H1 (cell line): ENCODE measurements at regions not wholly inside any gene's neighbourhood (a gene's known extent, or its start where the extent isn't known, plus 50 kb on each side); places are given as distances from the start of the nearest gene placed in this dataset.

ENCODE experiments used
- CTCF ChIA-PET: fragments of 300-600 bp; sonication (Branson Sonifier 250); formaldehyde crosslinking; loops from one replicate; lab custom pipeline; 2021; ENCODE audit not compliant: partially characterized antibody; lab: Charles Lee
- POLR2A ChIA-PET: fragments of 300-600 bp; sonication (Branson Sonifier 250); formaldehyde crosslinking; loops from one replicate; lab custom pipeline; 2021; ENCODE audit warnings: inconsistent platforms; ENCODE audit not compliant: partially characterized antibody; lab: Charles Lee
- DNase-seq, 2 experiments: peaks; one replicate each; pipeline versions ENCODE4 v3.0.0 to v3.0.0-alpha.2; 2010 to 2022; ENCODE audit warnings: low spot score in 2 of 2, low read depth in 1 of 2, mixed read lengths in 1 of 2
- FAIRE-seq: peaks from 2 replicates; lab custom pipeline; 2011; peaks lifted over from hg19 to GRCh38; lab: Jason Lieb, UNC
- H2AFZ ChIP-seq: 2 replicates; pipeline ENCODE4 v1.8.1; 2012; ENCODE audit warnings: low read length, inconsistent platforms
- H2AK5ac ChIP-seq: 2 replicates; pipeline ENCODE4 v1.6.1; 2013; ENCODE audit warnings: low read depth, low read length
- H2BK120ac ChIP-seq: replicated peaks from 2 replicates; pipeline ENCODE3; 2013; ENCODE audit warnings: low read depth, low read length, inconsistent platforms
- H2BK12ac ChIP-seq: 2 replicates; pipeline ENCODE4 v1.6.1; 2013; ENCODE audit warnings: low read depth, low read length
- H2BK15ac ChIP-seq: 2 replicates; pipeline ENCODE4 v1.6.1; 2013; ENCODE audit warnings: low read length
- H2BK20ac ChIP-seq: 2 replicates; pipeline ENCODE4 v1.6.1; 2013; ENCODE audit warnings: low read length
- H2BK5ac ChIP-seq: 2 replicates; pipeline ENCODE4 v1.6.1; 2013; ENCODE audit warnings: low read depth, low read length
- H3K14ac ChIP-seq: 2 replicates; pipeline ENCODE4 v1.6.1; 2013; ENCODE audit warnings: inconsistent platforms; ENCODE audit not compliant: insufficient read length
- H3K18ac ChIP-seq: 2 replicates; pipeline ENCODE4 v1.6.1; 2013; ENCODE audit warnings: low read length; ENCODE audit errors: extremely low read depth
- H3K23ac ChIP-seq: 2 replicates; pipeline ENCODE4 v1.6.1; 2013; ENCODE audit warnings: inconsistent platforms; ENCODE audit not compliant: insufficient read length
- H3K23me2 ChIP-seq: 2 replicates; pipeline ENCODE4 v1.6.1; 2013; ENCODE audit warnings: low read depth, low read length
- H3K27ac ChIP-seq: 2 replicates; pipeline ENCODE4 v1.6.1; 2011; ENCODE audit warnings: low read depth, low read length, inconsistent platforms
- H3K27me3 ChIP-seq, 4 experiments: replicated peaks in 1 of 4; 1 replicate in 1 of 4; 2 replicates in 3 of 4; pipeline versions ENCODE4 v1.6.1 to v1.8.1; 2011 to 2013; ENCODE audit warnings: low read length in 3 of 4, mild to moderate bottlenecking in 3 of 4, inconsistent platforms in 2 of 4, mixed read lengths in 2 of 4, moderate library complexity in 1 of 4; ENCODE audit not compliant: control insufficient read depth in 3 of 4, insufficient read depth in 3 of 4; ENCODE audit errors: extremely low read depth in 1 of 4
- H3K36me3 ChIP-seq, 4 experiments: 2 replicates each; pipeline versions ENCODE4 v1.6.1 to v1.8.1; 2011 to 2013; ENCODE audit warnings: mild to moderate bottlenecking in 4 of 4, low read length in 3 of 4, moderate library complexity in 2 of 4, control low read depth in 1 of 4, inconsistent platforms in 1 of 4; ENCODE audit not compliant: insufficient read depth in 4 of 4, control insufficient read depth in 2 of 4
- H3K4ac ChIP-seq: replicated peaks from 2 replicates; pipeline ENCODE3; 2013; ENCODE audit warnings: low read length, low read depth, mixed read lengths, inconsistent platforms; ENCODE audit not compliant: insufficient read length
- H3K4me1 ChIP-seq, 4 experiments: replicated peaks in 1 of 4; 1 replicate in 1 of 4; 2 replicates in 3 of 4; pipeline versions ENCODE4 v1.6.1 to v1.8.1; 2011 to 2013; ENCODE audit warnings: low read length in 3 of 4, inconsistent platforms in 2 of 4, mixed read lengths in 1 of 4; ENCODE audit not compliant: insufficient read depth in 4 of 4, control insufficient read depth in 3 of 4
- H3K4me2 ChIP-seq, 2 experiments: 2 replicates each; pipeline versions ENCODE4 v1.6.1 to v1.8.1; 2011 to 2013; ENCODE audit warnings: low read depth in 2 of 2, low read length in 2 of 2, control low read depth in 1 of 2, inconsistent platforms in 1 of 2, mild to moderate bottlenecking in 1 of 2; ENCODE audit not compliant: insufficient read depth in 1 of 2
- H3K4me3 ChIP-seq, 4 experiments: fragments of 200-600, 300-600 bp in 1 of 4; sonication (generic), shearing (Covaris generic), sonication (Bioruptor Twin) in 1 of 4; 2 replicates each; pipeline versions ENCODE4 v1.5.1 to v1.8.1; 2011 to 2016; ENCODE audit warnings: low read length in 4 of 4, low read depth in 3 of 4, control low read depth in 2 of 4, inconsistent platforms in 2 of 4, mild to moderate bottlenecking in 2 of 4, mixed read lengths in 1 of 4, moderate library complexity in 1 of 4; ENCODE audit not compliant: insufficient read depth in 2 of 4; ENCODE audit errors: extremely low read depth in 1 of 4
- H3K56ac ChIP-seq: replicated peaks from 2 replicates; pipeline ENCODE3; 2013; ENCODE audit warnings: low read depth, mild to moderate bottlenecking, mixed read lengths, low read length, inconsistent platforms; ENCODE audit not compliant: insufficient read length
- H3K79me1 ChIP-seq: 2 replicates; pipeline ENCODE4 v1.6.1; 2013; ENCODE audit warnings: low read depth, low read length, control low read depth
- H3K79me2 ChIP-seq, 2 experiments: 2 replicates each; pipeline versions ENCODE4 v1.6.1 to v1.8.1; 2012 to 2013; ENCODE audit warnings: low read length in 2 of 2, mild to moderate bottlenecking in 2 of 2, inconsistent platforms in 1 of 2; ENCODE audit not compliant: insufficient read depth in 2 of 2, control insufficient read depth in 1 of 2
- H3K9ac ChIP-seq, 4 experiments: replicated peaks in 1 of 4; 1 replicate in 1 of 4; 2 replicates in 3 of 4; pipeline versions ENCODE4 v1.6.1 to v1.8.1; 2011 to 2013; ENCODE audit warnings: low read depth in 3 of 4, low read length in 3 of 4, control low read depth in 2 of 4, mild to moderate bottlenecking in 2 of 4, moderate library complexity in 2 of 4, inconsistent platforms in 1 of 4; ENCODE audit errors: extremely low read depth in 1 of 4
- H3K9me3 ChIP-seq, 2 experiments: 2 replicates each; pipeline versions ENCODE4 v1.6.1 to v1.8.1; 2012 to 2013; ENCODE audit warnings: mild to moderate bottlenecking in 2 of 2, moderate library complexity in 2 of 2, control low read depth in 1 of 2, inconsistent platforms in 1 of 2, low read depth in 1 of 2, low read length in 1 of 2, mixed read lengths in 1 of 2; ENCODE audit not compliant: insufficient read depth in 2 of 2
- H4K20me1 ChIP-seq, 2 experiments: replicated peaks in 1 of 2; 2 replicates each; pipeline versions ENCODE3 to v1.8.1; 2011 to 2013; ENCODE audit warnings: inconsistent platforms in 2 of 2, low read length in 2 of 2, mild to moderate bottlenecking in 1 of 2; ENCODE audit not compliant: insufficient read depth in 2 of 2, control insufficient read depth in 1 of 2
- H4K5ac ChIP-seq: 2 replicates; pipeline ENCODE4 v1.6.1; 2013; ENCODE audit warnings: low read length, low read depth, mixed read lengths, inconsistent platforms; ENCODE audit not compliant: insufficient read length
- H4K8ac ChIP-seq: 2 replicates; pipeline ENCODE4 v1.8.0; 2013; ENCODE audit warnings: mild to moderate bottlenecking, moderate library complexity, low read length, inconsistent platforms; ENCODE audit not compliant: insufficient read depth; ENCODE audit errors: extremely low read depth
- H4K91ac ChIP-seq: replicated peaks from 2 replicates; pipeline ENCODE3; 2013; ENCODE audit warnings: low read length, mixed read lengths, inconsistent platforms; ENCODE audit not compliant: insufficient read length
- BACH1 ChIP-seq: IDR thresholded peaks from 2 replicates; pipeline ENCODE4 v1.6.1; 2012; ENCODE audit warnings: low read length, improper control_type of control experiment
- CBX5 ChIP-seq: fragments of 300-800, 300-1000 bp; sonication (generic); IDR thresholded peaks from 2 replicates; pipeline ENCODE4 v1.7.1; 2016; ENCODE audit warnings: antibody characterized with exemption, low read length, low read depth
- CBX8 ChIP-seq: fragments of 300-800, 300-1000 bp; sonication (generic); IDR thresholded peaks from 2 replicates; pipeline ENCODE4 v1.7.1; 2016; ENCODE audit warnings: low read depth, low read length, borderline replicate concordance
- FOSL1 ChIP-seq: IDR thresholded peaks from 2 replicates; pipeline ENCODE4 v1.6.1; 2011; ENCODE audit warnings: mild to moderate bottlenecking, low read depth, low read length, moderate library complexity; ENCODE audit not compliant: insufficient read depth
- RXRA ChIP-seq: IDR thresholded peaks from 2 replicates; pipeline ENCODE4 v1.6.1; 2011; ENCODE audit warnings: low read depth, mild to moderate bottlenecking, low read length, moderate library complexity; ENCODE audit not compliant: insufficient read depth
- SAP30 ChIP-seq: fragments of 300-600 bp; sonication (generic); IDR thresholded peaks from 2 replicates; pipeline ENCODE4 v1.7.1; 2012; ENCODE audit warnings: low read length, moderate library complexity, mild to moderate bottlenecking, inconsistent platforms; ENCODE audit not compliant: insufficient read depth, insufficient replicate concordance
- SIN3A ChIP-seq, 2 experiments: IDR thresholded peaks in 1 of 2; conservative IDR thresholded peaks in 1 of 2; 2 replicates each; pipeline ENCODE4 v1.6.1; 2011 to 2012; ENCODE audit warnings: low read length in 2 of 2, improper control_type of control experiment in 1 of 2, low read depth in 1 of 2, mild to moderate bottlenecking in 1 of 2
- SIX5 ChIP-seq: IDR thresholded peaks from 2 replicates; pipeline ENCODE4 v1.6.1; 2011; ENCODE audit warnings: mild to moderate bottlenecking, low read depth, low read length
- SP1 ChIP-seq: IDR thresholded peaks from 2 replicates; pipeline ENCODE4 v1.6.1; 2011; ENCODE audit warnings: low read depth, low read length
- WGBS, 2 experiments: shearing (Covaris generic) in 1 of 2; methylation state at CpG; one replicate each; pipeline versions ENCODE4 v1.1.6 to v1.1.7; 2013 to 2015; ENCODE audit warnings: low lambda C conversion rate in 2 of 2, mixed read lengths in 2 of 2, inconsistent platforms in 1 of 2, low coverage in 1 of 2, missing lambda C conversion rate in 1 of 2; ENCODE audit not compliant: insufficient replicate concordance in 2 of 2, insufficient coverage in 1 of 2, insufficient read length in 1 of 2; ENCODE audit errors: extremely low coverage in 1 of 2, missing lambda C conversion rate in 1 of 2; 5-methylcytosine and 5-hydroxymethylcytosine counted together
- TF ChIP-seq, protein P1 (sequence below): IDR thresholded peaks from 2 replicates; pipeline ENCODE4 v1.6.1; 2011; ENCODE audit warnings: low read length, improper control_type of control experiment

DNA sequence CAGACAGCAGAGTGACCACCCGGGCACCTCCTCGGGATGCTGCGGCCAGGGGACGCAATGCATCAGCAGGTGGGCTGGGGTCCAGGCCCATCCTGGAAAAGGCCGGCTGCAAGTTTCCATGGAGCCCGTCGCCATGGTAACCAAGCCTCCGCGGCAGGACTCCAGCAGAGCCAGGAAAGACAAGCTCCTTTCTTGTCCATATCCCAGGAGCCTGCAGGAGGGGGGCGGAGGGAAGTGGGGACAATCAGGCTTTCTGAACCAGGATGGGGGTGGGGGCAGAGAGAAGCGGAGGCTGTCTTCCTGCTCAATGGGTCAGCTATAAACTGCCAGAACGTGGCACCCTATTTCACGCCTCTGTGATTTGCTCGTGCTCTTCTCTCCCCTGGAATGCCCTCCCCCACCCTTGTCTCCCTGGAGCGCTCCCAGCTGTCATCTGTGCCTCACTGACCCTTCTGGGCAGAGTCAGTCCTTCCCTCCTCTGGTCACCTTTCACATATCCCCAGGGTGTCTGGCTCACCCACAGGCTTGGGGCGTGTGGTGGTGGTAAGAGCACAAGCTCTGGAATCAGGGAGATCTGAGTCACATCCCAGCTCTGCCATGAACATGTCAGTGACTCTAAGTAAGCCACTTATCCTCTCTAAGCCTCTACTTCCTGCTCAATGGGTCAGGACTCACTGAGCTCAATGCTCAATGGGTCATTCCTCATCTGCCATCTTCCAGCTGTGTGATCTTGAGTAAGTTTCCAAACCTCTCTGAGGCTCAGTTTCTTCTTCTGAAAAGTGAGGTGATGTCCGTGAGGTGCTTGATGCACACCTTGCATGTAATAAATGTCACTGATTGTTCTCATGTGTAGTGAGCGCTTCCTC is 58.9 kb upstream of the LAPTM5 start:
- peak overlapping the region; percentile 83; the same call in 1 of the 2 replicates for H2BK15ac ChIP-seq
- H3K18ac ChIP-seq, result peak overlapping the region; percentile 71; the same call in 1 of the 2 replicates
- no peak overlapping the region for H4K5ac ChIP-seq
- POLR2A ChIA-PET, result interaction anchor here (0.5 to 1.9 kb wide), 9 partner anchors 9 to 824 kb away, joined by 3 to 8 read pairs (median 4); no protein-coding TSS in a partner anchor
- H3K23me2 ChIP-seq, result no peaks in the 10 kb centered on the region
- H4K20me1 ChIP-seq, result no peaks in the 10 kb centered on the region
- H3K14ac ChIP-seq, result no peak overlapping the region
- peak overlapping the region; percentile 20 for H2BK120ac ChIP-seq
- no peaks in the 10 kb centered on the region for H3K36me3 ChIP-seq
- peak overlapping the region; percentile 75; the same call in 1 of the 2 replicates for H2AK5ac ChIP-seq
- peak; percentile 68 for FAIRE-seq
- H3K27ac ChIP-seq, result no peak overlapping the region
- WGBS, 2 experiments, result 36% methylated on average over 18 of the region's 18 CpGs; no CpG with 5 or more reads in 1 of the 2 experiments
- peaks cover 13 to 28% (median 17%) of the 10 kb centered on the region in 4 experiments for H3K4me1 ChIP-seq
- no peak overlapping the region for H3K9ac ChIP-seq
- H3K4me3 ChIP-seq, result peak overlapping the region in 2 of 4 experiments; percentile 8 to 29; a peak in 2 of 8 replicates
- no peaks in the 10 kb centered on the region for H3K9me3 ChIP-seq
- H2BK20ac ChIP-seq, result peak overlapping the region; percentile 88
- peak overlapping the region; percentile 67 for H4K91ac ChIP-seq
- peak in 1 of 2 experiments; percentile 93 for DNase-seq
- H3K23ac ChIP-seq, result no peak overlapping the region
- peak overlapping the region; percentile 82 for H2BK12ac ChIP-seq
- H2BK5ac ChIP-seq, result peak overlapping the region; percentile 77; the same call in 1 of the 2 replicates
- CTCF ChIA-PET, result interaction anchor here (0.6 to 10.9 kb wide), 11 partner anchors 11 to 113 kb away, joined by 3 to 158 read pairs (median 4); no protein-coding TSS in a partner anchor
- no peaks in the 10 kb centered on the region for H3K79me2 ChIP-seq
- no peak overlapping the region for H4K8ac ChIP-seq
- H2AFZ ChIP-seq, result no peak overlapping the region
- no peaks in the 10 kb centered on the region for H3K27me3 ChIP-seq
- no peak overlapping the region for H3K56ac ChIP-seq
- H3K4me2 ChIP-seq, result peak overlapping the region; percentile 50 to 63
- peak overlapping the region; percentile 17 for H3K4ac ChIP-seq
- no peaks in the 10 kb centered on the region; the same call in 1 of the 2 replicates for H3K79me1 ChIP-seq
- no peak for TF ChIP-seq SAP30
- no peak for TF ChIP-seq CBX8
- no peak for TF ChIP-seq CBX5
- TF ChIP-seq BACH1, result no peak
- TF ChIP-seq SIX5, result no peak
- no peak for TF ChIP-seq FOSL1
- TF ChIP-seq SIN3A (conservative IDR thresholded peaks at IDR 0.05 in 1 of 2, IDR thresholded peaks at IDR 0.05 in 1 of 2; ENCODE audit: low read depth in 1 of 2, low read length in 2 of 2), result peak; percentile 48 to 80; a peak in 2 of 4 replicates
- TF ChIP-seq SP1, result 0 out of 2 replicates have a peak, but pooled peaks have one; percentile 33
- no peak for TF ChIP-seq RXRA
- TF ChIP-seq, protein P1, sequence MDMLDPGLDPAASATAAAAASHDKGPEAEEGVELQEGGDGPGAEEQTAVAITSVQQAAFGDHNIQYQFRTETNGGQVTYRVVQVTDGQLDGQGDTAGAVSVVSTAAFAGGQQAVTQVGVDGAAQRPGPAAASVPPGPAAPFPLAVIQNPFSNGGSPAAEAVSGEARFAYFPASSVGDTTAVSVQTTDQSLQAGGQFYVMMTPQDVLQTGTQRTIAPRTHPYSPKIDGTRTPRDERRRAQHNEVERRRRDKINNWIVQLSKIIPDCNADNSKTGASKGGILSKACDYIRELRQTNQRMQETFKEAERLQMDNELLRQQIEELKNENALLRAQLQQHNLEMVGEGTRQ, result no peak
